ENCODE measurements at regions not wholly inside any gene's neighbourhood (a gene's known extent, or its start where the extent isn't known, plus 50 kb on each side); places are given as distances from the start of the nearest gene placed in this dataset.

- in situ Hi-C loops (cut with HindIII; ENCODE audit: low sequenced_read_pairs) = no loop called here
- no peak for DNase-seq (ENCODE audit: low spot score)
These were observed 152.0 kb downstream of the BMP7 start for GRCh38 chr20:57114290-57115005.

- in situ Hi-C loops (cut with HindIII; ENCODE audit: low sequenced_read_pairs) = no loop called here
These were observed 149.1 kb downstream of the BMP7 start for GRCh38 chr20:57117296-57117695.

GRCh38 chr20:57118107-57118769, 148.2 kb downstream of the BMP7 start:
- in situ Hi-C loops (cut with HindIII; ENCODE audit: low sequenced_read_pairs) = no loop called here
- DNase-seq (ENCODE audit: low spot score) = no peak

More at GRCh38 chr20:57117296-57117695, 149.1 kb downstream of the BMP7 start:
- DNase-seq (ENCODE audit: low spot score) = no peak

Measured in G401 (cell line).